H9 (cell line): ENCODE measurements at regions not wholly inside any gene's neighbourhood (a gene's known extent, or its start where the extent isn't known, plus 50 kb on each side); places are given as distances from the start of the nearest gene placed in this dataset.

Experiments
- DNase-seq: peaks from one replicate; pipeline ENCODE4 v3.0.0-alpha.2; 2017
- H2AFZ ChIP-seq: one replicate; pipeline ENCODE4 v1.6.1; 2013; ENCODE audit warnings: mild to moderate bottlenecking, low read length, control low read depth, moderate library complexity
- H2AK5ac ChIP-seq: 2 replicates; pipeline ENCODE4 v1.6.1; 2013; ENCODE audit warnings: low read length, control low read depth, mixed read lengths; ENCODE audit not compliant: insufficient read length
- H2BK120ac ChIP-seq: one replicate; pipeline ENCODE4 v1.6.1; 2013; ENCODE audit warnings: low read depth, mild to moderate bottlenecking, low read length, control low read depth, inconsistent platforms; ENCODE audit not compliant: poor library complexity, severe bottlenecking
- H2BK12ac ChIP-seq: 2 replicates; pipeline ENCODE4 v1.6.1; 2013; ENCODE audit warnings: low read length, control low read depth, mixed read lengths, low read depth; ENCODE audit not compliant: insufficient read length
- H2BK15ac ChIP-seq: 2 replicates; pipeline ENCODE4 v1.6.1; 2013; ENCODE audit warnings: low read depth, low read length, control low read depth
- H2BK20ac ChIP-seq: one replicate; pipeline ENCODE4 v1.6.1; 2013; ENCODE audit warnings: low read depth, mild to moderate bottlenecking, low read length, control low read depth, inconsistent platforms; ENCODE audit not compliant: poor library complexity, severe bottlenecking
- H2BK5ac ChIP-seq: 2 replicates; pipeline ENCODE4 v1.6.1; 2013; ENCODE audit warnings: low read length, control low read depth, mixed read lengths; ENCODE audit not compliant: insufficient read length
- H3K14ac ChIP-seq: 2 replicates; pipeline ENCODE4 v1.6.1; 2013; ENCODE audit warnings: low read length, control low read depth; ENCODE audit not compliant: insufficient read depth
- H3K18ac ChIP-seq: 2 replicates; pipeline ENCODE4 v1.6.1; 2013; ENCODE audit warnings: low read depth, mild to moderate bottlenecking, mixed read lengths, low read length, control low read depth; ENCODE audit not compliant: insufficient read length
- H3K23ac ChIP-seq: 2 replicates; pipeline ENCODE4 v1.6.1; 2013; ENCODE audit warnings: low read length, control low read depth, mixed read lengths, low read depth; ENCODE audit not compliant: insufficient read length
- H3K23me2 ChIP-seq: 2 replicates; pipeline ENCODE4 v1.6.1; 2013; ENCODE audit warnings: low read depth, mild to moderate bottlenecking, mixed read lengths, low read length, control low read depth; ENCODE audit not compliant: insufficient read length, poor library complexity, severe bottlenecking
- H3K27ac ChIP-seq: 2 replicates; pipeline ENCODE4 v1.5.1; 2013; ENCODE audit warnings: low read length, control low read depth, mixed read lengths, low read depth; ENCODE audit not compliant: insufficient read length
- H3K27me3 ChIP-seq: 2 replicates; pipeline ENCODE4 v1.6.1; 2013; ENCODE audit warnings: low read length, control low read depth, inconsistent platforms; ENCODE audit not compliant: insufficient read depth
- H3K4ac ChIP-seq: 2 replicates; pipeline ENCODE4 v1.6.1; 2013; ENCODE audit warnings: low read depth, mild to moderate bottlenecking, control low read depth, inconsistent platforms, low read length, moderate library complexity
- H3K4me1 ChIP-seq: 2 replicates; pipeline ENCODE4 v1.6.1; 2013; ENCODE audit warnings: low read length, control low read depth, inconsistent platforms; ENCODE audit not compliant: insufficient read depth
- H3K4me2 ChIP-seq: 2 replicates; pipeline ENCODE4 v1.6.1; 2013; ENCODE audit warnings: low read length, control low read depth, mixed read lengths; ENCODE audit not compliant: insufficient read length, insufficient read depth
- H3K56ac ChIP-seq: 2 replicates; pipeline ENCODE4 v1.6.1; 2013; ENCODE audit warnings: low read depth, mild to moderate bottlenecking, mixed read lengths, low read length, control low read depth; ENCODE audit not compliant: insufficient read length
- H3K79me1 ChIP-seq: 2 replicates; pipeline ENCODE4 v1.6.1; 2013; ENCODE audit warnings: low read depth, mild to moderate bottlenecking, moderate library complexity, low read length, control low read depth, inconsistent platforms; ENCODE audit not compliant: insufficient read depth, poor library complexity, severe bottlenecking
- H3K79me2 ChIP-seq: 2 replicates; pipeline ENCODE4 v1.6.1; 2013; ENCODE audit warnings: low read length, control low read depth, inconsistent platforms; ENCODE audit not compliant: insufficient read depth
- H3K9ac ChIP-seq: 2 replicates; pipeline ENCODE4 v1.6.1; 2013; ENCODE audit warnings: low read length, control low read depth, mixed read lengths; ENCODE audit not compliant: insufficient read length; ENCODE audit errors: extremely low read depth
- H3K9me3 ChIP-seq: one replicate; pipeline ENCODE4 v1.6.1; 2013; ENCODE audit warnings: low read depth, low read length, inconsistent platforms; ENCODE audit not compliant: control insufficient read depth
- H3T11ph ChIP-seq: one replicate; pipeline ENCODE4 v1.6.1; 2013; ENCODE audit warnings: mild to moderate bottlenecking, low read length, control low read depth, inconsistent platforms
- H4K20me1 ChIP-seq: one replicate; pipeline ENCODE4 v1.6.1; 2013; ENCODE audit not compliant: control insufficient read depth, insufficient read length, insufficient read depth
- H4K5ac ChIP-seq: 2 replicates; pipeline ENCODE4 v1.6.1; 2013; ENCODE audit warnings: low read depth, mild to moderate bottlenecking, mixed read lengths, low read length, control low read depth; ENCODE audit not compliant: insufficient read length
- H4K8ac ChIP-seq: replicated peaks from 2 replicates; pipeline ENCODE4 v1.6.1; 2013; ENCODE audit warnings: low read length, control low read depth, mixed read lengths, low read depth; ENCODE audit not compliant: insufficient read length
- H4K91ac ChIP-seq: 2 replicates; pipeline ENCODE4 v1.6.1; 2013; ENCODE audit warnings: low read depth, mild to moderate bottlenecking, moderate library complexity, mixed read lengths, low read length, control low read depth; ENCODE audit not compliant: insufficient read length
- H3K27ac Mint-ChIP-seq, 3 experiments: 2 replicates in 2 of 3; 3 replicates in 1 of 3; pipeline ENCODE4 v1.8.0; 2020 to 2021; ENCODE audit warnings: mixed read lengths in 3 of 3, mild to moderate bottlenecking in 1 of 3, moderate library complexity in 1 of 3
- H3K27me3 Mint-ChIP-seq: 2 replicates; pipeline ENCODE4 v1.8.0; 2021; ENCODE audit warnings: low read depth, mild to moderate bottlenecking, moderate library complexity, mixed read lengths
- H3K36me3 Mint-ChIP-seq, 3 experiments: 2 replicates in 2 of 3; 3 replicates in 1 of 3; pipeline ENCODE4 v1.8.0; 2020 to 2021; ENCODE audit warnings: low read depth in 3 of 3, mixed read lengths in 3 of 3; ENCODE audit not compliant: insufficient read depth in 1 of 3
- H3K4me1 Mint-ChIP-seq, 2 experiments: 2 replicates each; pipeline ENCODE4 v1.8.0; 2020; ENCODE audit warnings: mixed read lengths in 2 of 2
- H3K4me3 Mint-ChIP-seq, 2 experiments: 2 replicates in 1 of 2; 3 replicates in 1 of 2; pipeline ENCODE4 v1.8.0; 2020 to 2021; ENCODE audit warnings: mild to moderate bottlenecking in 2 of 2, mixed read lengths in 2 of 2, moderate library complexity in 1 of 2
- H3K9me3 Mint-ChIP-seq, 2 experiments: 2 replicates in 1 of 2; 3 replicates in 1 of 2; pipeline ENCODE4 v1.8.0; 2020; ENCODE audit warnings: mild to moderate bottlenecking in 2 of 2, mixed read lengths in 2 of 2, moderate library complexity in 1 of 2
- TF ChIP-seq, protein P1 (sequence below): fragments of 200-600 bp; sonication (generic); conservative IDR thresholded peaks from 3 replicates; pipeline ENCODE4 v1.8.0; 2021; ENCODE audit warnings: antibody characterized with exemption, mild to moderate bottlenecking

DNA sequence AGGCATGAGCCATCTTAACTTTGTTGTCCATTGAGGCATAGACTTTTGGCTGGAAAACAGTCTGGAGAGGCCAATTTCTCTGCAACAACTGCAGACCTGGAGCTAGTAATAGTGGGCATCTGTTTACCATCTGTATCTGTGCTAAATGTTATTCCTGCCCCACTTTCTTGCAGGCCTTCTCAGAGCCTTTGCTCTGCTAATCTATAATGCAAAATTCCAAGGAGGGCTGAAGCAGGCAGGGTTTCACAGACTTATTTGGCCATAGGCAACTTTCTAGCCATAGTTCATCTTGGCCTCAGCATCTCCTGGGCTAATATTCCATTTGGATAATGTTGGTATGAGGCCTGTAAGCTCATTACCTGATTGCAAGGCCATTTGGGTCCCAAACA is 124.5 kb upstream of the CSF3R start:
- Histone ChIP-seq H2AFZ (no peak overlapping the region), H4K5ac (no peak overlapping the region), H3K18ac (no peak overlapping the region), H3K4me1 (no peaks in the 10 kb centered on the region), H3K23ac (no peak overlapping the region), H3K4me2 (no peak overlapping the region), H3T11ph (no peak overlapping the region), H2AK5ac (no peak overlapping the region), H3K9me3 (no peaks in the 10 kb centered on the region), H2BK5ac (no peak overlapping the region), H4K91ac (no peak overlapping the region), H2BK15ac (no peak overlapping the region), H3K79me1 (no peaks in the 10 kb centered on the region), H4K20me1 (peaks cover 2% of the 10 kb centered on the region), H3K9ac (no peak overlapping the region), H2BK12ac (no peak overlapping the region), H3K4ac (no peak overlapping the region), H2BK20ac (no peak overlapping the region), H3K56ac (no peak overlapping the region), H4K8ac (no peak overlapping the region), H3K79me2 (no peaks in the 10 kb centered on the region), H3K27ac (no peak overlapping the region), H3K23me2 (no peaks in the 10 kb centered on the region), H3K27me3 (no peaks in the 10 kb centered on the region), H3K14ac (no peak overlapping the region), H2BK120ac (no peak overlapping the region)
- TF ChIP-seq, protein P1, sequence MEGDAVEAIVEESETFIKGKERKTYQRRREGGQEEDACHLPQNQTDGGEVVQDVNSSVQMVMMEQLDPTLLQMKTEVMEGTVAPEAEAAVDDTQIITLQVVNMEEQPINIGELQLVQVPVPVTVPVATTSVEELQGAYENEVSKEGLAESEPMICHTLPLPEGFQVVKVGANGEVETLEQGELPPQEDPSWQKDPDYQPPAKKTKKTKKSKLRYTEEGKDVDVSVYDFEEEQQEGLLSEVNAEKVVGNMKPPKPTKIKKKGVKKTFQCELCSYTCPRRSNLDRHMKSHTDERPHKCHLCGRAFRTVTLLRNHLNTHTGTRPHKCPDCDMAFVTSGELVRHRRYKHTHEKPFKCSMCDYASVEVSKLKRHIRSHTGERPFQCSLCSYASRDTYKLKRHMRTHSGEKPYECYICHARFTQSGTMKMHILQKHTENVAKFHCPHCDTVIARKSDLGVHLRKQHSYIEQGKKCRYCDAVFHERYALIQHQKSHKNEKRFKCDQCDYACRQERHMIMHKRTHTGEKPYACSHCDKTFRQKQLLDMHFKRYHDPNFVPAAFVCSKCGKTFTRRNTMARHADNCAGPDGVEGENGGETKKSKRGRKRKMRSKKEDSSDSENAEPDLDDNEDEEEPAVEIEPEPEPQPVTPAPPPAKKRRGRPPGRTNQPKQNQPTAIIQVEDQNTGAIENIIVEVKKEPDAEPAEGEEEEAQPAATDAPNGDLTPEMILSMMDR = no peak
- Mint-ChIP-seq H3K27me3 (peaks cover 16% of the 10 kb centered on the region), H3K27ac (no peak overlapping the region; a peak in 1 of 7 replicates), H3K36me3 (no peaks in the 10 kb centered on the region), H3K9me3 (no peaks in the 10 kb centered on the region; a peak in 2 of 5 replicates), H3K4me3 (no peak overlapping the region), H3K4me1 (no peaks in the 10 kb centered on the region; a peak in 1 of 4 replicates)
- no peak for DNase-seq
